Epithelial cell of esophagus (primary cell): ENCODE measurements at regions not wholly inside any gene's neighbourhood (a gene's known extent, or its start where the extent isn't known, plus 50 kb on each side); places are given as distances from the start of the nearest gene placed in this dataset.
"Not testable (repeated sequence)": the region's sequence is repeated elsewhere in the genome, so short reads cannot be mapped to it uniquely, and the experiment has no call there.

Experiments used
- DNase-seq: peaks from one replicate; pipeline ENCODE4 v3.0.0; 2010; ENCODE audit warnings: low read depth
- H3K4me3 ChIP-seq: 2 replicates; pipeline ENCODE4 v1.5.1; 2011; ENCODE audit warnings: mild to moderate bottlenecking, low read length, control low read depth
- TF ChIP-seq, protein P1 (sequence below): IDR thresholded peaks from 2 replicates; pipeline ENCODE4 v1.5.1; 2011; ENCODE audit warnings: low read depth, mild to moderate bottlenecking, low read length, control low read depth, inconsistent platforms; ENCODE audit not compliant: insufficient read depth; ENCODE audit errors: missing control alignments

DNA sequence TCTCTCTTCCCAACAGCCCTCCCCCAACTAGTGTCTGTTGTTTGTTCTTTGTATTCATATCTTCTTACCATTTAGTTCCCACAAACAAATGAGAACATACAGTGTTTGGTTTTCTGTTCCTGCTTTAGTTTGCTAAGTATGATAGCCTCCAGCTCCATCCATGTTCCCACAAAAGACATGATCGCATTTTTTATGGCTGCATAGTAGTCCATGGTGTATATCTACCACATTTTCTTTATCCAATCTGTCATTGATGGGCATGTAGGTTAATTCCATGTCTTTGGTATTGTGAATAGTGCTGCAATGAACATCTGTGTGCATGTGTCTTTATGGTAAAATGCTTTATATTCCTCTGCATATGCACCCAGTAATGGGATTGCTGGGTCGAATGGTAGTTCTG, 283.9 kb upstream of the FGF13 start:
- DNase-seq = no peak
- H3K4me3 ChIP-seq = no peak overlapping the region
- TF ChIP-seq, protein P1, sequence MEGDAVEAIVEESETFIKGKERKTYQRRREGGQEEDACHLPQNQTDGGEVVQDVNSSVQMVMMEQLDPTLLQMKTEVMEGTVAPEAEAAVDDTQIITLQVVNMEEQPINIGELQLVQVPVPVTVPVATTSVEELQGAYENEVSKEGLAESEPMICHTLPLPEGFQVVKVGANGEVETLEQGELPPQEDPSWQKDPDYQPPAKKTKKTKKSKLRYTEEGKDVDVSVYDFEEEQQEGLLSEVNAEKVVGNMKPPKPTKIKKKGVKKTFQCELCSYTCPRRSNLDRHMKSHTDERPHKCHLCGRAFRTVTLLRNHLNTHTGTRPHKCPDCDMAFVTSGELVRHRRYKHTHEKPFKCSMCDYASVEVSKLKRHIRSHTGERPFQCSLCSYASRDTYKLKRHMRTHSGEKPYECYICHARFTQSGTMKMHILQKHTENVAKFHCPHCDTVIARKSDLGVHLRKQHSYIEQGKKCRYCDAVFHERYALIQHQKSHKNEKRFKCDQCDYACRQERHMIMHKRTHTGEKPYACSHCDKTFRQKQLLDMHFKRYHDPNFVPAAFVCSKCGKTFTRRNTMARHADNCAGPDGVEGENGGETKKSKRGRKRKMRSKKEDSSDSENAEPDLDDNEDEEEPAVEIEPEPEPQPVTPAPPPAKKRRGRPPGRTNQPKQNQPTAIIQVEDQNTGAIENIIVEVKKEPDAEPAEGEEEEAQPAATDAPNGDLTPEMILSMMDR = no peak

DNA sequence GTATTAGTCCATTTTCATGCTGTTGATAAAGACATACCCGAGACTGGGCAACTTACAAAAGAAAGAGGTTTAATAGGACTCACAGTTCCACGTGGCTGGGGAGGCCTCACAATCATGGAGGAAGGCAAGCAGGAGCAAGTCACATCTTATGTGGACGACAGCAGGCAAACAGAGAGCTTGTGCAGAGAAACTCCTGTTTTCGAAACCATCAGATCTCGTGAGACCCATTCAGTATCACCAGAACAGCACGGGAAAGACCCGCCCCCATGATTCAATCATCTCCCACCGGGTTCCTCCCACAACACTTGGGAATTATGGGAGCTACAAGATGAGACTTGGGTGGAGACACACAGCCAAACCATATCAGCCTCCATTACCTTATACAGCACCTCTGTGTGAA, 278.9 kb upstream of the FGF13 start:
- not testable (repeated sequence) for H3K4me3 ChIP-seq, DNase-seq

DNA sequence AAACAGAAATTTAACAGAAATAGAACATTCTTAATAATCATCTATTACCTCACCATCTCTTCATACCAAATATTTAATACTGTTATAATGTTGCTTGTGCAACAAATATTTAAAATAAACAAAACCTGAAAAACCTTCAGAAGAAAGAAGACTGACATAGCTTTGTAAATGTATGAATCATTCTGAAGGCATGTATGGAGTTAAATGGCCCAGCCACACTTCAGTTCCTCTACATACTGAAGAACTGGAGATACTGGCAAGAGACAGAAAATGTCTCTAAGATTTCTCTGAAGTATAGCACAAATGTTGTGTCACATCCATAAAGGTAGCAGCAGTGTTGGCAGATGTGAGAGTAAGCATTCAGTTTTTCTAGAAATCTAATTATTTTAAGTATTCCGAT, 275.3 kb upstream of the FGF13 start:
- TF ChIP-seq, protein P1 = no peak
- peak; percentile 32 for DNase-seq
- H3K4me3 ChIP-seq = no peak overlapping the region

DNA sequence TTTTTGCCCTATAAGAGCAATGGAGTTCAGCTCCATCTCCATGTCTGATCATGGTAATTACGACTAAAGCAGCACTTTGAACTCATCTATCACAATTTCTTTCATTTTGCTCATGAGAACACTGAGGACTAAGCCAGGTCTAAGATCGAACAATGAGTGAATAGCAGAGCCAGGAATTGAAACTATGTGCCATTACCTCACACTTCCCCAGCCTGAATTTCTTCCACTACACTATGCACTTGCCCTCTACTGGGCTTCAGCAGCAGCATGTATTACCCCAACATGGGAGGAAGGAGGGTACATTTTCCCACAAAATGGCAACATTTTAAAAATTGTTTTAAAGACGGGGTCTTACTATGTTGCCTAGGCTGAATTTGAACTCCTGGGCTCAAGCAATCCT, 274.7 kb upstream of the FGF13 start:
- H3K4me3 ChIP-seq = no peak overlapping the region
- peak; percentile 44 for DNase-seq
- TF ChIP-seq, protein P1 = peak; percentile 8

DNA sequence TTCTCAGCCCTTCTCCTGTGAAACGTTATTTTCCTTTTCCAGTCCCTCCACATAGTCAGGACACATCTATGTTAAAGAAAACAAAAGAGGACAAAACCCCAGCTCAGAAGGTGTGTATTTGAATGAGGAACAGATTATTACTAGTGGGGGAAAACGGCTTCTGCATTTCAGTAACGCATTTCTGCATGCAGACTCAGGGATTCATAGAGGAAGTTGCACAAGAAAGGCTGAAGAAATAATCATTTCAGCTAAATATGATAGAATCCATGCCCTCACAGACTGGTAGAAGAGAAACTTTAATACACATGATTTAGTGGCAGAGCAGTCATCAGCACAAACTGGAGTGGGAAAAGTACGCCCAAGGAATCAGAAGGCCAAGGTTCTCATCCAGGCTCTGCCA, 270.8 kb upstream of the FGF13 start:
- no peak overlapping the region for H3K4me3 ChIP-seq
- DNase-seq = no peak
- TF ChIP-seq, protein P1 = no peak

DNA sequence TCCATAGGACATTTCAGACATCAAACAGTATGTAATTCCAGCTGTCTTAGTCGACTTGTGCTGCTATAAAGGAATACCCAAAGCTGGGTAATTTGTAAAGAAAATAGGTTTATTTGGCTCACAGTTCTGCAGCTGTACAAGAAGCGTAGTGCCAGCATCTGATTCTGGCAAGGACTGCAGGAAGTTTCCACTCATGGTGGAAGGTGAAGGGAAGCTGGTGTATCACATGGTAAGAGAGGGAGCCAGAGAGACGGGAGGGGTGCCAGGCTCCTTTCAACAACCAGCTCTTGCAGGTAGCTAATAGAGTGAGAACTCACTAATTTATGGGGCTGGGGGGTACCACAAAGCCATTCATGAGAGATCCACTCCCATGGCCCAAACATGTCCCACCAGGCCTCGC, 253.0 kb upstream of the FGF13 start:
- H3K4me3 ChIP-seq = no peak overlapping the region
- DNase-seq = no peak
- TF ChIP-seq, protein P1 = no peak

DNA sequence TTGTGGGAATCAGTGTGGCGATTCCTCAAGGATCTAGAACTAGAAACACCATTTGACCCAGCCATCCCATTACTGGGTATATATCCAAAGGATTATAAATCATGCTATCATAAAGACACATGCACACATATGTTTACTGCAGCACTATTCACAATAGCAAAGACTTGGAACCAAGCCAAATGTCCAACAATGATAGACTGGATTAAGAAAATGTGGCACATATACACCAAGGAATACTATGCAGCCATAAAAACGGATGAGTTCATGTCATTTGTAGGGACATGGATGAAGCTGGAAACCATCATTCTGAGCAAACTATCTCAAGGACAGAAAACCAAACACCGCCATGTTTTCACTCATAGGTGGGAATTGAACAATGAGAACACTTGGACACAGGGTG, 250.9 kb upstream of the FGF13 start:
- DNase-seq = not testable (repeated sequence)

DNA sequence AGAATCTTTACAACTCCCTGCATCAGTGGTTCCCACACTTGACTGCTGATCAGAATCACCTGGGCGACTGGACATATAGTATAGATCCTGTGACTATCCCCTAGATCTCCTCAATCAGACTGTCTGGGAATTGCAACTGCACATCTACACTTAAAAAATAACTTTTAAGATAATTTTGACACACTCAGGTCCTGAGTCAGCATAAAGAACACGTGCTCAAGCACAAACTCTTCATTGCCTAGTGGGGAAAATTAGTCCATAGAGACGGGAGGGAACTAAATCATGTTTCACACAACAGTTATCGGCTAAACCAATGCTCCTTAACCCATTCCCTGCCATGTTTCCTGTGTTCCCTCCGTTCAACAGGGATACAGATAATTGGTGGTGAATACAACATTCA, 243.5 kb upstream of the FGF13 start:
- H3K4me3 ChIP-seq = no peak overlapping the region
- TF ChIP-seq, protein P1 = no peak
- DNase-seq = no peak

More for the DNA sequence above, 250.9 kb upstream of the FGF13 start:
- H3K4me3 ChIP-seq = not testable (repeated sequence)
